Sigmoid colon (tissue), 4 donors: ENCODE measurements at regions not wholly inside any gene's neighbourhood (a gene's known extent, or its start where the extent isn't known, plus 50 kb on each side); places are given as distances from the start of the nearest gene placed in this dataset.

Experiments
- EP300 ChIP-seq, 4 donors: sonication (generic); formaldehyde crosslinking; IDR thresholded peaks; one replicate each; pipeline ENCODE4 v1.6.1; 2017; ENCODE audit warnings: antibody characterized with exemption in 4 of 4
- POLR2A ChIP-seq, 2 donors: fragments of 450-650 bp; IDR thresholded peaks; one replicate each; pipeline ENCODE4 v1.6.1; 2016; ENCODE audit warnings: antibody characterized with exemption in 2 of 2, mild to moderate bottlenecking in 2 of 2, moderate library complexity in 2 of 2
- TF ChIP-seq, protein P1 (sequence below), 4 experiments: fragments of 450-650 bp in 3 of 4; fragments of 200-600 bp in 1 of 4; IDR thresholded peaks; one replicate each; pipeline ENCODE4 v1.5.1; 2016 to 2019; ENCODE audit warnings: antibody characterized with exemption in 4 of 4, mild to moderate bottlenecking in 3 of 4, moderate library complexity in 2 of 4

DNA sequence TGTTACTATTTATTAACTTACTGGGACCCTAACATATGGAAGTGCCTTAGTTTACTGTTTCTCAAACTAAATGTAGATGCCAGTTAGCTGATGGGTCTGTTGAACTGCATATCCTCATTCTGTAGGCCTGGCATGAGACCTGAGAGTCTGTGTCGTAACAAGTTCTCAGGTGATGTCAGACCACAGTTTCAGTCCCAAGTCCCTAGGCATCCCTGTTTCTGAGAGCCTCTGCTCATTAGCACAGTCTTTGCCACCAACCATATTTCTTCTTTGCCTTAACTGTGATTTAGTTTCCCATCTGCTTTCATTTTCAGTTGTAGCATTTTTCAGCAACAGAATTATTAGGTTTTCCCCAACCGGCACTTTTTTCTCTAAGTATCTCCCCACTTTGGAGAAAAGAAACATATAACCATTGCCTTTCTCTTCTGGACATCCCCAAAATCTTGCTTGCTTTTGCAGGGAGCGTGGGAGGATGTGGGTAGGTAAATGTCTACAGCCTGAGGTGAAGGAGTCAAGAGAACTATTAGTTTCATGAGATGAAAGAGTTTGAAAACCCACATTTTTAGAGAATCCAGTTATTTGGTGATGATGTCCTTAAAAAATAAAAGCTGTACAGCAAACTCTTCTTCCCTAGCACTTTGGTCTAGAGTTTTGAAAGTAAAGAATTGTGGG is 74.6 kb downstream of the NUDT12 start:
- TF ChIP-seq EP300 (IDR thresholded peaks at IDR 0.05) (no peak), POLR2A (IDR thresholded peaks at IDR 0.05) (no peak)
- TF ChIP-seq, protein P1, sequence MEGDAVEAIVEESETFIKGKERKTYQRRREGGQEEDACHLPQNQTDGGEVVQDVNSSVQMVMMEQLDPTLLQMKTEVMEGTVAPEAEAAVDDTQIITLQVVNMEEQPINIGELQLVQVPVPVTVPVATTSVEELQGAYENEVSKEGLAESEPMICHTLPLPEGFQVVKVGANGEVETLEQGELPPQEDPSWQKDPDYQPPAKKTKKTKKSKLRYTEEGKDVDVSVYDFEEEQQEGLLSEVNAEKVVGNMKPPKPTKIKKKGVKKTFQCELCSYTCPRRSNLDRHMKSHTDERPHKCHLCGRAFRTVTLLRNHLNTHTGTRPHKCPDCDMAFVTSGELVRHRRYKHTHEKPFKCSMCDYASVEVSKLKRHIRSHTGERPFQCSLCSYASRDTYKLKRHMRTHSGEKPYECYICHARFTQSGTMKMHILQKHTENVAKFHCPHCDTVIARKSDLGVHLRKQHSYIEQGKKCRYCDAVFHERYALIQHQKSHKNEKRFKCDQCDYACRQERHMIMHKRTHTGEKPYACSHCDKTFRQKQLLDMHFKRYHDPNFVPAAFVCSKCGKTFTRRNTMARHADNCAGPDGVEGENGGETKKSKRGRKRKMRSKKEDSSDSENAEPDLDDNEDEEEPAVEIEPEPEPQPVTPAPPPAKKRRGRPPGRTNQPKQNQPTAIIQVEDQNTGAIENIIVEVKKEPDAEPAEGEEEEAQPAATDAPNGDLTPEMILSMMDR (IDR thresholded peaks at IDR 0.05), result no peak
